Transverse colon (tissue), 3 donors: ENCODE measurements at regions not wholly inside any gene's neighbourhood (a gene's known extent, or its start where the extent isn't known, plus 50 kb on each side); places are given as distances from the start of the nearest gene placed in this dataset.

Experiments
- CTCF ChIP-seq, 5 experiments: fragments of 200-600 bp in 3 of 5; fragments of 450-650 bp in 2 of 5; sonication (generic) in 3 of 5; IDR thresholded peaks; 1 replicate in 2 of 5; 2 replicates in 3 of 5; pipeline ENCODE4 v1.5.1; 2016 to 2017; ENCODE audit warnings: antibody characterized with exemption in 5 of 5, inconsistent platforms in 3 of 5, mild to moderate bottlenecking in 2 of 5, moderate library complexity in 1 of 5
- EP300 ChIP-seq: sonication (generic); formaldehyde crosslinking; IDR thresholded peaks from one replicate; pipeline ENCODE4 v1.6.1; 2017; ENCODE audit warnings: antibody characterized with exemption, low read depth
- POLR2A ChIP-seq: fragments of 450-650 bp; IDR thresholded peaks from one replicate; pipeline ENCODE4 v1.6.1; 2016; ENCODE audit warnings: antibody characterized with exemption, mild to moderate bottlenecking, moderate library complexity

GRCh38 chr7:89761173-89761572 lies 393.1 kb upstream of the STEAP1 start:
- TF ChIP-seq CTCF (IDR thresholded peaks at IDR 0.05) (no peak), POLR2A (no peak), EP300 (no peak)
